A549 (cell line): ENCODE measurements at regions not wholly inside any gene's neighbourhood (a gene's known extent, or its start where the extent isn't known, plus 50 kb on each side); places are given as distances from the start of the nearest gene placed in this dataset.

Source experiments
- ATAC-seq, 2 experiments: fragments of 200-7000 bp in 1 of 2; fragments of >200 bp in 1 of 2; cut with Nextera tagmentation in 1 of 2; cut with Tn5 transposase in 1 of 2; 3 replicates each; pipeline versions ENCODE4 v1.8.0 to v1.9.1; 2018 to 2020; ENCODE audit warnings: mild to moderate bottlenecking in 1 of 2, moderate library complexity in 1 of 2
- CTCF ChIA-PET: fragments of 300-600 bp; sonication (Branson Sonifier 250); formaldehyde crosslinking; extraction: SDS; loops from one replicate; lab custom pipeline; 2021; ENCODE audit warnings: antibody characterized with exemption, inconsistent platforms; lab: Yijun Ruan, JAX
- POLR2A ChIA-PET: fragments of 350-600 bp; formaldehyde crosslinking; extraction: SDS; loops from one replicate; lab custom pipeline; 2021; ENCODE audit warnings: antibody characterized with exemption, inconsistent platforms; lab: Yijun Ruan, JAX
- DNase-seq, 2 experiments: peaks; one replicate each; pipeline versions ENCODE4 v3.0.0 to v3.0.0-alpha.2; 2011 to 2016; ENCODE audit warnings: low read depth in 1 of 2, low spot score in 1 of 2
- FAIRE-seq: peaks from 2 replicates; lab custom pipeline; 2011; peaks lifted over from hg19 to GRCh38; lab: Jason Lieb, UNC
- H3K27ac ChIP-seq, 2 experiments: fragments of >200 bp; sonication (Bioruptor Twin); formaldehyde crosslinking; 3 replicates each; pipeline ENCODE4 v1.5.1; 2016 to 2017
- H3K4me1 ChIP-seq: fragments of >200 bp; sonication (Bioruptor Twin); formaldehyde crosslinking; 3 replicates; pipeline ENCODE4 v1.6.1; 2016
- H3K4me2 ChIP-seq: fragments of >200 bp; sonication (Bioruptor Twin); formaldehyde crosslinking; 3 replicates; pipeline ENCODE4 v1.6.1; 2016
- H3K4me3 ChIP-seq: fragments of >200 bp; sonication (Bioruptor Twin); formaldehyde crosslinking; 3 replicates; pipeline ENCODE4 v1.5.1; 2016
- H3K9me3 ChIP-seq: fragments of >200 bp; sonication (Bioruptor Twin); formaldehyde crosslinking; 3 replicates; pipeline ENCODE4 v1.6.1; 2016
- CBX8 ChIP-seq: fragments of 200-600 bp; sonication (generic); IDR thresholded peaks from 2 replicates; pipeline ENCODE4 v1.6.1; 2016
- CHD4 ChIP-seq: fragments of 200-600 bp; sonication (generic); IDR thresholded peaks from 2 replicates; pipeline ENCODE4 v1.6.1; 2016; ENCODE audit warnings: antibody characterized with exemption, mild to moderate bottlenecking, borderline replicate concordance
- EHMT2 ChIP-seq: fragments of 200-600 bp; sonication (generic); IDR thresholded peaks from 2 replicates; pipeline ENCODE4 v1.6.1; 2016; ENCODE audit warnings: antibody characterized with exemption, low read depth, mild to moderate bottlenecking, moderate library complexity
- FOSL2 ChIP-seq, 2 experiments: fragments of 450-650 bp in 1 of 2; fragments of >200 bp in 1 of 2; sonication (Bioruptor Twin) in 1 of 2; formaldehyde crosslinking; IDR thresholded peaks; 2 replicates each; pipeline versions ENCODE4 v1.5.0 to v1.6.1; 2016 to 2020; ENCODE audit warnings: mild to moderate bottlenecking in 1 of 2, moderate library complexity in 1 of 2
- FOXS1 ChIP-seq: fragments of 250-450 bp; sonication (Bioruptor Pico); IDR thresholded peaks from 2 replicates; pipeline ENCODE4 v1.5.0; 2020; ENCODE audit warnings: mild to moderate bottlenecking, moderate library complexity
- GATA3 ChIP-seq: IDR thresholded peaks from 2 replicates; pipeline ENCODE4 v1.6.1; 2012; ENCODE audit warnings: borderline replicate concordance
- HMGXB4 ChIP-seq: fragments of 250-450 bp; sonication (Bioruptor Pico); IDR thresholded peaks from 2 replicates; pipeline ENCODE4 v1.5.0; 2021; ENCODE audit warnings: mild to moderate bottlenecking, moderate library complexity, borderline replicate concordance
- HOXA7 ChIP-seq: fragments of 250-450 bp; sonication (Bioruptor Pico); IDR thresholded peaks from 2 replicates; pipeline ENCODE4 v1.5.0; 2020; ENCODE audit warnings: mild to moderate bottlenecking, moderate library complexity
- HOXB13 ChIP-seq: fragments of 250-450 bp; sonication (Bioruptor Pico); IDR thresholded peaks from 2 replicates; pipeline ENCODE4 v1.5.0; 2020; ENCODE audit warnings: low read depth, mild to moderate bottlenecking, moderate library complexity
- HOXB5 ChIP-seq: fragments of 250-450 bp; sonication (Bioruptor Pico); IDR thresholded peaks from 2 replicates; pipeline ENCODE4 v1.5.0; 2020; ENCODE audit warnings: mild to moderate bottlenecking, moderate library complexity
- JUN ChIP-seq, 2 experiments: fragments of >200 bp; sonication (Bioruptor Twin); formaldehyde crosslinking; IDR thresholded peaks; 2 replicates in 1 of 2; 3 replicates in 1 of 2; pipeline ENCODE4 v1.6.1; 2016 to 2017
- JUNB ChIP-seq: fragments of >200 bp; sonication (Bioruptor Twin); formaldehyde crosslinking; IDR thresholded peaks from 2 replicates; pipeline ENCODE4 v1.6.1; 2016
- NPAS2 ChIP-seq: fragments of 250-450 bp; sonication (Bioruptor Pico); IDR thresholded peaks from 2 replicates; pipeline ENCODE4 v1.8.0; 2022; ENCODE audit warnings: mild to moderate bottlenecking, moderate library complexity, borderline replicate concordance
- NR3C1 ChIP-seq: fragments of >200 bp; sonication (Bioruptor Twin); formaldehyde crosslinking; IDR thresholded peaks from 3 replicates; pipeline ENCODE4 v1.6.1; 2017
- REST ChIP-seq: fragments of 200-600 bp; sonication (generic); IDR thresholded peaks from 2 replicates; pipeline ENCODE4 v1.6.1; 2016; ENCODE audit warnings: antibody characterized with exemption, mild to moderate bottlenecking, moderate library complexity
- RNF2 ChIP-seq: fragments of 200-600 bp; sonication (generic); IDR thresholded peaks from 2 replicates; pipeline ENCODE4 v1.6.1; 2016; ENCODE audit warnings: low read depth, mild to moderate bottlenecking, antibody characterized with exemption, moderate library complexity, borderline replicate concordance
- SREBF2 ChIP-seq: fragments of 450-650 bp; IDR thresholded peaks from 2 replicates; pipeline ENCODE4 v1.6.1; 2014; ENCODE audit warnings: mild to moderate bottlenecking, moderate library complexity
- TP53 ChIP-seq: fragments of 250-450 bp; sonication (Bioruptor Pico); IDR thresholded peaks from 2 replicates; pipeline ENCODE4 v1.5.0; 2021; ENCODE audit warnings: mild to moderate bottlenecking, moderate library complexity
- ZNF302 ChIP-seq: fragments of 250-450 bp; sonication (Bioruptor Pico); IDR thresholded peaks from 2 replicates; pipeline ENCODE4 v1.9.0; 2021; ENCODE audit warnings: inconsistent platforms, mild to moderate bottlenecking, moderate library complexity
- WGBS: methylation state at CpG from one replicate; pipeline ENCODE4 v1.1.6; 2017; ENCODE audit errors: missing lambda C conversion rate; 5-methylcytosine and 5-hydroxymethylcytosine counted together
- TF ChIP-seq, protein P1 (sequence below): IDR thresholded peaks from 2 replicates; pipeline ENCODE4 v1.6.1; 2012

- no peak for ATAC-seq
- H3K4me2 ChIP-seq: no peak overlapping the region
- 1% methylated on average over 3 of the region's 3 CpGs for WGBS
- no peak overlapping the region for H3K4me3 ChIP-seq
- POLR2A ChIA-PET: no interaction called here
- no peak overlapping the region for H3K27ac ChIP-seq
- FAIRE-seq: no peak
- no peak for DNase-seq
- CTCF ChIA-PET: interaction anchor here (0.6 kb wide), 1 partner anchor 121 kb away, joined by 3 read pairs; no protein-coding TSS in a partner anchor
- H3K9me3 ChIP-seq: no peaks in the 10 kb centered on the region
- no peak for TF ChIP-seq REST
- no peak for TF ChIP-seq JUN (IDR thresholded peaks at IDR 0.05)
- no peaks in the 10 kb centered on the region for H3K4me1 ChIP-seq
Measured at GRCh38 chr3:181298421-181298820, 308.9 kb upstream of the DNAJC19 start.

GRCh38 chr3:181292984-181293383 is 303.4 kb upstream of the DNAJC19 start:
- WGBS: 0% methylated on average over 1 of the region's 1 CpG
- no peak for FAIRE-seq
- CTCF ChIA-PET: no interaction called here
- no peaks in the 10 kb centered on the region for H3K4me1 ChIP-seq
- no peak overlapping the region for H3K4me3 ChIP-seq
- ATAC-seq: no peak
- TF ChIP-seq JUNB (no peak), EHMT2 (no peak), HMGXB4 (no peak), HOXB13 (CRISPR knock-in tag) (no peak)
- no peaks in the 10 kb centered on the region for H3K9me3 ChIP-seq
- POLR2A ChIA-PET: no interaction called here
- no peak for DNase-seq
- no peak overlapping the region for H3K27ac ChIP-seq
- H3K4me2 ChIP-seq: no peak overlapping the region

GRCh38 chr3:181290941-181291340 is 301.4 kb upstream of the DNAJC19 start:
- H3K4me3 ChIP-seq: no peak overlapping the region
- DNase-seq (no peak), FAIRE-seq (no peak), ATAC-seq (no peak)
- CTCF ChIA-PET: no interaction called here
- no peaks in the 10 kb centered on the region for H3K4me1 ChIP-seq
- TF ChIP-seq, protein P1, sequence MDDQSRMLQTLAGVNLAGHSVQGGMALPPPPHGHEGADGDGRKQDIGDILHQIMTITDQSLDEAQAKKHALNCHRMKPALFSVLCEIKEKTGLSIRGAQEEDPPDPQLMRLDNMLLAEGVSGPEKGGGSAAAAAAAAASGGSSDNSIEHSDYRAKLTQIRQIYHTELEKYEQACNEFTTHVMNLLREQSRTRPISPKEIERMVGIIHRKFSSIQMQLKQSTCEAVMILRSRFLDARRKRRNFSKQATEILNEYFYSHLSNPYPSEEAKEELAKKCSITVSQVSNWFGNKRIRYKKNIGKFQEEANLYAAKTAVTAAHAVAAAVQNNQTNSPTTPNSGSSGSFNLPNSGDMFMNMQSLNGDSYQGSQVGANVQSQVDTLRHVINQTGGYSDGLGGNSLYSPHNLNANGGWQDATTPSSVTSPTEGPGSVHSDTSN: no peak
- TF ChIP-seq CBX8 (no peak), GATA3 (no peak), NPAS2 (CRISPR knock-in tag) (no peak), FOSL2 (IDR thresholded peaks at IDR 0.05) (no peak), FOSL2 (CRISPR knock-in tag; IDR thresholded peaks at IDR 0.05) (no peak), HOXA7 (CRISPR knock-in tag) (no peak), CHD4 (no peak)
- H3K27ac ChIP-seq: no peak overlapping the region
- no peaks in the 10 kb centered on the region for H3K9me3 ChIP-seq
- WGBS: 18% methylated on average over 3 of the region's 3 CpGs
- no peak overlapping the region for H3K4me2 ChIP-seq
- POLR2A ChIA-PET: no interaction called here

GRCh38 chr3:181289306-181289705 is 299.8 kb upstream of the DNAJC19 start:
- DNase-seq (no peak), ATAC-seq (no peak), FAIRE-seq (no peak)
- H3K9me3 ChIP-seq: no peaks in the 10 kb centered on the region
- 39% methylated on average over 4 of the region's 4 CpGs for WGBS
- no peaks in the 10 kb centered on the region for H3K4me1 ChIP-seq
- no peak overlapping the region for H3K4me2 ChIP-seq
- H3K4me3 ChIP-seq: no peak overlapping the region
- no peak overlapping the region for H3K27ac ChIP-seq
- CTCF ChIA-PET: interaction anchor here (1.3 kb wide), 1 partner anchor 37 kb away, joined by 4 read pairs; no protein-coding TSS in a partner anchor
- no peak for TF ChIP-seq EHMT2
- TF ChIP-seq TP53 (CRISPR knock-in tag): no peak
- TF ChIP-seq RNF2: no peak
- TF ChIP-seq NR3C1: no peak
- TF ChIP-seq ZNF302 (CRISPR knock-in tag): no peak
- TF ChIP-seq SREBF2: no peak
- no peak for TF ChIP-seq FOXS1
- no peak for TF ChIP-seq HOXB5
- TF ChIP-seq CHD4: no peak
- POLR2A ChIA-PET: no interaction called here
